Omental fat pad (tissue), 3 donors: ENCODE measurements at regions not wholly inside any gene's neighbourhood (a gene's known extent, or its start where the extent isn't known, plus 50 kb on each side); places are given as distances from the start of the nearest gene placed in this dataset.

Experiments
- ATAC-seq: fragments of 150-250 bp; one replicate; pipeline ENCODE4 v1.9.1; 2016; ENCODE audit warnings: mild to moderate bottlenecking, moderate library complexity; ENCODE audit not compliant: low FRiP score
- DNase-seq: peaks from one replicate; pipeline ENCODE4 v3.0.0-alpha.2; 2019; ENCODE audit warnings: low spot score
- CTCF ChIP-seq, 3 donors: fragments of 450-650 bp; IDR thresholded peaks; one replicate each; pipeline ENCODE4 v1.5.1; 2016 to 2017; ENCODE audit warnings: antibody characterized with exemption in 3 of 3, mild to moderate bottlenecking in 3 of 3, moderate library complexity in 2 of 3

GRCh38 chr14:64649383-64649998, 54.7 kb upstream of the PLEKHG3 start:
- no peak for TF ChIP-seq CTCF (IDR thresholded peaks at IDR 0.05)
- DNase-seq (no peak), ATAC-seq (peak; percentile 39)

GRCh38 chr14:64653900-64654245, 50.4 kb upstream of the PLEKHG3 start:
- no peak for DNase-seq
- no peak for TF ChIP-seq CTCF (IDR thresholded peaks at IDR 0.05)
- ATAC-seq: peak; percentile 22

GRCh38 chr14:64654246-64654900, 49.9 kb upstream of the PLEKHG3 start:
- no peak for DNase-seq
- peak; percentile 88 for ATAC-seq

More at GRCh38 chr14:64654246-64654900, 49.9 kb upstream of the PLEKHG3 start:
- TF ChIP-seq CTCF (IDR thresholded peaks at IDR 0.05): no peak
